ENCODE measurements at regions not wholly inside any gene's neighbourhood (a gene's known extent, or its start where the extent isn't known, plus 50 kb on each side); places are given as distances from the start of the nearest gene placed in this dataset.

DNA sequence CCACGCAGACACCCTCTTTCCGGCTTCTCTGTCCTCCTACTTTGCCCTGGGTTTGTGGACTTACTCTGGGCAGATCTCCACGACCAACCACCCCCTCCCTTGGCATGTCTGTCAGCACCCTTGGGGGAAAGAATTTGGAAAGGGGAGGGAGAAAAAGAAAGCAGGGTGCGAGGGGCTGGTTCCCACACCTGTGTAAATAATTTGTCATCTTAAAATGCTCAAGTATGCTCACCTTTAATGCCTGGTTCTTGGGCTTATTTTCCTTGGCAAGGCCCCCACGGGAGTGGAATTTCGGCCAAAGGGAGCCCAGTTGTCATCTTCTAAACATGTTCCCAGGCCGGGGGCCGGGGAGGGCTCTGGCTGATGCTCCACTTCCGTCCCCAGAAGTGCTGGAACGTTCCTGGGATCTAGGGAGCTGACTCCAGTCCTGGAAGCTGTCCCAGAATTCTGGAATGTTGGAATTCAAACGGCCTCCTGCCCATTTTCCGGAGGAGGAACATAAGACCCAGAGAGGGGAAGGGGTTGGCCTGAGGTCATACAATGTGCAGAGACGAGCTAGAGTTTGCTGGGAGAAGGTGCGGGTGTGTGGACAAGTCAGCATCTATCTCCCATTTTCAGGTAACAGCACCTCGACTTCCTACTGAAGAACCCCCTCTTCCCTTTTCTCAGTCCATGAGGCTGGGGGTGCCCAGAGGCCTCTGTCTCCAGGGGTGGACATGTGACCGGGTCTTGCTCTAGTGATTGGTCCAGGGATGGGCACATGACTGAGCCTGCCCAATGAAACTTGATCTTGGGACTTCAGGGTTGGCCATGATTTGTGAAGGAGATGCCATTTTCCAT, 122.3 kb downstream of the CEBPB start:
- no peak for DNase-seq (ENCODE audit: low read depth in 2 of 2)

DNA sequence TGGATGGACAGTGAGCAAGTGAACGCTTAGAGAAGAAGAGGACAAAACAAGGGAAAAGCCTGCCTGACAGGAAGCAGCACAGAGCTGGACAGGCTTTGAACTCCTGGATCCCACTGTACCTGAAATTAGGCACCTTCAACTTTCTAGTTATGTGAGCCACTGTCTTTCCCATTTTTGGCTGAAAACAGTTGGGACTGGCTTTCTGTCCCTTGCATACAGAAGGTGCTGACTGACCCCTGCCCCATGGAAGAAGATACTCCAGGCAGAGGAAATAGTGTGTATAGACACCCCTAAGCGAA, 122.8 kb downstream of the CEBPB start:
- DNase-seq (ENCODE audit: low read depth in 2 of 2), result no peak

DNA sequence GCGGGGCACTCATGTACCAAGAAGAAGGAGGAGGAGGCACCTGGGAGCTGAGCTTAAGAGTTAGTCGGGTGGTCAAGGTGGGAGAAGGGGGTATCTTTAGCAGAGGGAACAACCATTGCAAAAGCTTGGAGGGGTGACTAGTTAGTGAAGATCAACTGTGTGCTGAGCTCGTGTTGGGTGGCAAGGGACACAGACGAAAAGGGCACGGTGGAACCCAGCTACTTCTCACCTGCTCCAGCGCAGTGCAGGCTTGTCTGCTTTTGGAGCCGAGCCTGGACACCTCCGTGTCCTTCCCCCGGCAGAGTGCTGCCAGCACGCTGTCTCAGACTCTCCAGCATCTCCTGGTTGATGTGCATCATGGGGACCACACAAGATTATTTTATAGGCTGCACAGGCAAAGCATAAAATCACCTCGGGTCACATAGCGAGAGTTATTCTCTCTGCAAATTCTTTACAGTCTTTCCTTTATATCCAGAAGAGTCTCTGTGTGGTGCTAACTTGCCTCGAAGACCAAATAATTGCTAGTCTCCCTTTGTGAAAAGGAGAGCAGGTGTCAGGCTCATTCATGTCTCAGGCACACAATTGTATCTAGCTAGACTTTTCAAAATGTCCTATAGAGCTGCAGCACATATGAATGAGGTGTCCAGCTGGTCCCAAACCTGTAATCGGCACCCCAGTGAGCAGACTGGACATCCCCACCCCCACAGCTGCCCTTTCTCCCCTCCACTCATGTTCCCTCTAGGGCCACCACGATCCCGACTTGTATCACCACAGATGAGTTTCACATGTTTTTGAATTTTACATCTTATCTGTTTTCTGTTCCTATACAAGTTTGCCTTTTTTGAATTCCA, 123.4 kb downstream of the CEBPB start:
- DNase-seq (ENCODE audit: low read depth in 2 of 2), result no peak

DNA sequence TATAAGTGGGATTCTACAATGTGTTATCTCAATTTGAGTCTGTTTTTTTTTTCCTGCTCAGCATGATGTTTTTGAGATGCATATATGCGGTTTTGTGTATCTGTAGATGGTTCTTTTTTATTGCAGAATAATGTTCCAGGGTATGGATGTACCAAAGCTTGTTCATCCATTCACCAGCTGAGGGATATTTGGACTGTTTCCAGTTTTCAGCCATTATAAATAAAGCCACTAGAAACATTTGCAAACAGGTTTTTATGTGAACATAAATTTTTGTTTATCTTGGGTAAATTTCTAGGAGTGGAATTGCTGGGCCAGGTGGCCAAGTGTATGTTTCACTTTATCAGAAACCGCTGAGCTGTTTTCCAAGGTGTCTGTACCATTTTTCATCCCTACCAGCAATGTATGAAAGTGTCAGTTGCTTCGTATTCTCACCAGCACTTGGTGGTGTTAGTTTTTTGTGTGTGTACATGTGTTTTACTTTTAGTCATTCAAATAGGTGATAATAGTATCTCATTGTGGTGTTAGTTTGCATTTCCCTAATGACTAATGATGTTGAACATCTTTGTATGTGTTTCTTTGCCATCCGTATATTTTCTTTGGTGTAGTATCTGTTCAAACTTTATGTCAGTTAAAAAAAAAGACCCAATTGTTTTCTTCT, 124.2 kb downstream of the CEBPB start:
- no peak for DNase-seq (ENCODE audit: low read depth in 2 of 2)

DNA sequence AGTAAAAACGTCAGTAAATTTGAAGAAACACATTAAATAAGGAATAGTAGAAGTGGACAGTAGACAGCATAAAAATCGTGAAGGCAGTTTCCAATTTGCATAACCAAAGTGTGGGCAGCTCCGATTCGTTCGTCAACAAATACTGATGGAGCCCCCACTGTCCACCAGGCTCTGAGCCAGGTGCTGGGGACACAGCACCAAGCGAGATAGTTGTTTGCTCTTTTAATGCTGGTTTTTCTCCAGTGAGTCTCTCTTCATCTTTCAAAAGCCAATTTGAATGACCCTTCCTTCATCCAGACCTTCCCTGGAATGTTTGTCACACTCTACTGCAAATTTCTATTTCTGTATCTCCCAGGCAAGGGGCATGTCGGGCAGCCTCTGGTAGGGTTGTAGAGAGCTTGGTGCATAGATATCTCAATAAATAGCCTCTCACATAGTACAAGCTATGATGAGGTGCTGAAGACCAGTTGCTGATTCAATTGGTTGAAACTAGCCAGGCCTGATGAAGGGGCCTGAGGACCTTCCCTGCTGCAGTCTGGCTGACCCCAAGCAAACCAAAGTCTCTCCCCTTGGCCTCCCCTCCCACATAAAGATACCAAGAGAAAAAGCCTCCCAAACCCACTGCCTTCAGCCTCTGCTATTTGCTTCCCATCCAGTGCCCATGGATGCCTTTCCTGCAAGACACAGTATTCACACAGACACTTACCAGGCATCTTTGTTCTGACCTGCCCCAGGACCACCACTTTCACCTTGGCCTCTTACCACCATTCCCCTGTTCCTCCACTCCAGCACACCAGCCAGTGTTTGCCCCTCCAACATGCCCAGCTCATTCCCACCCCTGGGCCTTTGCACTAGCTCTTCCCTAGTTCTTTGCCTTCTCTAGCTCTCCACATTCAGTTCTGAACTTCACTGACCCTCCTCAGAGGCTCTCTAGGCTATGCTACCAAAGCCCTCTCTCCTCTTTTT, 125.2 kb downstream of the CEBPB start:
- no peak for DNase-seq (ENCODE audit: low read depth in 2 of 2)

DNA sequence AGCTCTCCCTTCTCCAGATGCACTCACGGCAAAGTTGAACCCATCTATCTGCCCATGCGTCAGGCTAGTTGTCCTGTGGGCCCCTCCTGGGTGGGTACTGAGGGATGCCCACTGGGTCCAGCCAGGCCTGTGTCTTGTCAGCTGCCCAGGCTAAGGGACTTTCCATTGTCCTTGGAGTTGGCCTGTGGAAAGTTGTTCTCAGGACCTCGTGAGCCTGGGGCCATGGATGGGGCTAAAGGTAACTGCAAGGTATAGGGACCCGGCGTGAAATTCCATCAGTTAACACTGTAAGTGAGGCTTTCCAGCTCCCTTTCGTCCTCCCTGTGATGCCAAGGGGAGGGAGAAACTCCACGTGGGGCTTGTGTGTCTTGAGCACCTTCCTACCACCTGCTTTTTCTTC, 126.5 kb downstream of the CEBPB start:
- no peak for DNase-seq (ENCODE audit: low read depth in 2 of 2)

DNA sequence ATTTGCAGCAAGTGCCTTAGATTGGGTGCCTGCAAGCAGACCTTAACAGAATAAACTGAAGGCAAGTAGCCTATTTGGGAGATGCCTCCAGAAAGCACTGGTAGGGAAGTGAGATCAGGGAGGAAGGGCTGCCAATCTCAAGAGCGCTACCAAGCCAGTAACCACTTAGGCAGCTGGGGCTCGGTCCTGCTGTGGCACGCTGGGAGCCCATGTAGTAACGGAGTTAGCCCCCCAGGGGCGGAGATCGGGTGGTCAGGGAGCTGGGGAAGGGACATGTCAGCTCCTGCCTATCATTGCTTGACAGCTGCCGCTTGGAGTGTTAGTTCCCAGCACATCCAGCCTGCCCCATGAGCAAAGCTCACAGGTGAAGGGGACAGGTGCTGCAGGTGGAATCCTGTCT, 127.0 kb downstream of the CEBPB start:
- DNase-seq (ENCODE audit: low read depth in 2 of 2), result no peak

DNA sequence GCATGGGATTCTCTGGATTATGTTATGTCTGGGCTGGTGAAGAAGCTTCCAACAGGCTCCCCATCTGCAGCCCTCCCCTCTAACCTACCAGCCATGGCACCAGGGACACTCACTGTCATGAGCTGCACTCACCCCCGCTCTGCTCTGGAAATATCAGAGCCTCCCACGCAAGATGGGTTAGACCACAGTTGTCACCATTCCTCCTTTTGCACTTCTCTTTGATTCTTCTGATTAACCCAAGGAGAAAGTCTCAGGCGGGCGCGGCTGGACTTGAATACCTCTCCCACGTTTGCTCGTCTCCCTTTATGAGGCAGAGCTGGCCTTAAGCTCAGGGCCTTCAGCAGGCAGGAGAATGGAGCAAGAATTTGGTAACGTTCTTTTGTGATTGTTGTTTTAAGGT, 128.1 kb downstream of the CEBPB start:
- no peak for DNase-seq (ENCODE audit: low read depth in 2 of 2)

DNA sequence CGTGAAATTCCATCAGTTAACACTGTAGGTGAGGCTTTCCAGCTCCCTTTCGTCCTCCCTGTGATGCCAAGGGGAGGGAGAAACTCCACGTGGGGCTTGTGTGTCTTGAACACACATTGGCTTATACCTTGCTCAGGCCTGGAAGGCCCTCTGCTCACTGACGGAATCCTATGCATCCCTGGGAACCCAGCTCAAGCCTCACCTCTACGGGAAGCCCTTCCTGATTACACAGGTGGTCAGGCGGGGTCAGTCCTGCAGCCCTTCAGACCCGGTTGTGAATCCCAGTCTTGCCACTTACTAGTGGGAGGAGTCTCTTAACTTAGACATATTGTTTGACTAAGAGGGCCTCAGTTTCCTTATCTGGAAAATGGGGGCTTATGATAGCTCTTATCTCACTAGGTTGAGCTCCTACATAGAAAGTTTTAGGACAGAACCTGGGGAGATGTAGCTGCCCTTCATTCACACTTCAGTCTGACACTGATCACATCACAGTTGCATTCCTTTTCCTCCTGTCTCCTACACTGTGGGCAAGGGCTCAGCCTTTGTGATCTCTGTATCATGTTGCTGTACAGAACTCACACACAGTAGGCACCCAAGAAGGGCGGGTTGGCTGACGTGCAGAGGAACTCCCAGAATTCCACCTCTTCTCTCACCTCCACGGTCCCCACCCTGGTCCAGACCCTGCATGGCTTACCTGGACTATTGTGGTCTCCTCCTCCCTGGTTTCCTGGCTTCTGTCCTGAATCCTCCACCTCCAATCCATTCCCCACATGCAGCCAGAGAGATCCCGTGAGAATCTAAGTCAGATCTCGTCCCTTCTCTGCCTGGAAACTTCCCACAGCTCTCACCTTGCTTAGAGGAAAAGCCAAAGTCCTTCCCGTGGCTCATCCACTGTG, 129.6 kb downstream of the CEBPB start:
- DNase-seq (ENCODE audit: low read depth in 2 of 2), result no peak

DNA sequence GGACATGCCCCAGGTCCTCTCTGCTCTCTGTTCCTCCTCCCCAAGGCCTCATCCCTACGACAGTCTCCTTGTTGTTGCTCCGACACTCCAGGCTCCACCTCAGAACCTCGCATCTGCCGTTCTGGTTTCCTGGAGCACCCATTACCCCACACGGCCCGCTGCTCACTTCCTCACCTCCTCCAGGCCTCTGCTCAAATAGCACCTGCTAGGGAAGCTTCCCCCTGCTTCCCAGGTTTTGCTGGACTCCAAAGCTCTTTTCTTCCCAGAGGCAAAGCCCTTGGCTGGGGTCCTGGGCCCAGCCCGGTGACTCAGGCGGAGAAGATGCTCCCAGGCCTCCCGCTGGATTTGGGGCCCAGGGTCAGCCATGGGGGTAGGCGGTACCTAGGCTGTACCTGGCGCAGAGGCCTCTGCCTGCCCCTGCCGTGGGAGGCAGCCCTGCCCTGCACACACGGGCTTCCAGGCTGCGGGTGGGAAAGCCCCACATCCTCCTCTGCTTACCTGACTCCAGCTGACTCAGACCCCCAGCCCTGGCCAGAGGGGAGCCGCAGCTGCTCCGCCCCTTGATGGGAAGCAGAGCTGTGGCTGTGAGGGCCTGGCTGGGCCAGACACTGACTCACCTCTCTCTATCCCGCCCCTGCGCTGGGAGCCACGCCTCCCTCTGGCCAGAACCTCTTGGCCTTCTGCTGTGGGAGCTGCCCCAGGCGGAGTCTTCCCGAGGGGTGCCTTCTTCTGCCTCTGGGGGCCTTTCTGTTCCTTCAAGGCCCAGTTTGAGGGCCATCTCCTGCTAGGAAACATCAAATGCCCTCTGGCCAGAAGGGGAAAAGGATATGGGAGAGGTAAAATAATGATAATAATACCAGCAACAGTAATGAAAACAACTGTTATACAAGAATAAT, 130.5 kb downstream of the CEBPB start:
- DNase-seq (ENCODE audit: low read depth in 2 of 2), result no peak

DNA sequence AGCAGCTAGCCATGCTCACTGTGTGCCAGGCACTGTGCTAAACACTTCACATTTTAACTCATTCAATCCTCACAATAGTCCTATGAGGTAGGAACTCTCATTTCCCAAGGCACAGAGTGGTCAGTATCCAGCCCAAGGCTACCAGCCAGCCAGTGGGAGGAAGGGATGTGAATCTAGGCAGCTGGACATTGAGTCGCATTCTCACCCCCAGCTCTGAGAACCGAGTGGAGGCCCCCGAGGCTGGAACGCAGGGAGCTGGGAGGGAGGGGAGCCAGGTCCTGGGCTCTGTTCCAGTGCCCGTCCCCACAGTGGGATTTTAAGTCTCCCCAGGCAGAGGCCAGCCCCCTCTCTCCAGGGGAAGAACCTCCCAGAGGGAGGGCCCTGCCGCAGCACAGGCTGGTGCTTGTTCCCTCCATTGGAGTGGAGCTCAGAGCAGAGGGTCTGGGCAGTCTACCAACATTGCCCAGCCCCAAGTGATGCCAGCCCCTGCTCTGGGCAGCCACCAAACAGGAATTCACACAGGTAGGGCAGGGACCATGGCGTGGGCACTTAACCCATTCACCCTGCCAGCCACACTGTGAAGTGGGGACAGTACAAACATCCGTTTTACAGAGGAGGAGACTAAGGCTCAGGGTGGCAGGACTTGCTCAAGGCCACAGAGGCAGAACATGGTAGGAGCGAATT, 131.3 kb downstream of the CEBPB start:
- DNase-seq (ENCODE audit: low read depth in 2 of 2), result no peak

DNA sequence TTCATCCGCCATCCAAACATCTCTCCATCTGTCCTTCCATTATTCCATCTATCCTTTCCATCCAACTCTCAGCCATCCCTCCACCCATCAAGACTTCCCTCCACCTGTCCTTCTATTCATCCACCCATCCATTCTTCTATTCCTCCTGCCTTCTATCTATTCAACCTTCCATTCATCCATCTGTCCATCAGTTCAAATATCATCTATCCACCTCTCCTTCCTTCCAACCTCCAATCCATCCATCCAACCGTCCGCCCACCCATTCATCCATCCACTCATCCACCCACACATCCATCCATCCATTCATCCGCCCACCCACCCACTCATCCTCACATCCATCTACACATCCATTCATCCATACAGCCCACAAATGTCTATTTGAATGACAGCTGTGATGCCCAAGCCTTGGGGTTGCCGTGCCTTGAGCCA, 132.1 kb downstream of the CEBPB start:
- no peak for DNase-seq (ENCODE audit: low read depth in 2 of 2)

DNA sequence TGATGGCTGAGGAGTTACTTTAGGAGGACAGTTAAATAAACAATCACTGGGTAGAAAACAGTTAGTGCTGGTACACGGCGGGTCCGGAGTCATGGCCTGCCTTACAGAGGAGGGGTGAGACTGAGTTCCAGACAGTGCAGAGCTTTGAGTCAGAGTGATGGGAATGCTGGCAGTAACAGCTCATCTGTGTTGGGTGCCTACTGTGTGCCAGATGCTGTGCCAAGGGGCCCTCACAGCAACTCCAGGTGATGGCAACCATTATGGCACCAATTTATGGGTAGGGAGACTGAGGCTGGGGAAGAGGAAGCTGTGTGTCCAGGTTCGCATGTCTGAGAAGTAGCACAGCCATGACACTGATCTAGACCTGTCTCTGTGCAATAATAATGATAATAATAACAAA, 132.6 kb downstream of the CEBPB start:
- no peak for DNase-seq (ENCODE audit: low read depth in 2 of 2)

DNA sequence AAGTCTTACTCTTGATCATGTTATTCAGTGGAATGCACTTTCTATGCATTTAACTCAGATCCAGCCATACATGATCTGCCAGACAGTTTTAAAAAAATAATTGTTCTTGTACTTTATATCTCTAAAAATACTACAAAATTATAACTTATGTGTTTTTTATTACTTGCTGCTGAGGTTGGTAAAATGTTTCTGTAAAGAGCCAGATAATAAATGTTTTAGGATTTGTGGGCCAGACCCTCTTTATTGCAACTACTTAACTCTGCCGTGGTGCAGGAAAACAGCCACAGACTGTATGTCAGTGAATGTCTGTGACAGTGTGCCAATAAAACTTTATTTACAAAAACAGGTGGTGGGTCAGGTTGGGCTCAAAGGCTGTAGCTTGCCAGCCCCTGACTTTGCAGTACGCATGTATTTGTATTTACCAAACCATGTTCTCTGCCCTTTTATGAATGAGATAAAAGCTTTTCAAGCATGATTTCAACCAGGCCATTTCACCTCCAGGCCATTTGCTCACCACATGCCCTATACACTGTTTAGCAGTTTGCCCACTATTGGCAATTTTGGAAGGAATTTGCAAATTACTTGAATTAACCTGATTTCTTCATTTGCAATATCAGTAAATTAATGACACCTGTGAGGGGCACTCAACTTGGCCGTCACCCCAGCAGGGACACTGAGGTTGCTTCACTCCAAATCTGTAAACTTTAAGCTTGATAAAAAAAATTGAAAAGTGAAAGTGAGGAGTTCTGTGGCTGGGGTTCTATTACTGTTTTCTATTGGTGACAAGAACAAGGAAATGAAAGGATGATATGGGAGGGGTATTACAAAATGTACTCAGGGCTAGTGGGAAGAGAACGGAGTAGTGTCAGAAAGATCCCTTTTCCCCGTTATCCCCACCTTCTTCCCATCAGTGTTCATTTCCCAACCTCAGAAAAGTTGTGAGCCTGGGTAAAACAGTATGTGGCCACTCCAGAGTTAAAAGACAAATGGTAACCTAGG, 133.4 kb downstream of the CEBPB start:
- no peak for DNase-seq (ENCODE audit: low read depth in 2 of 2)

DNA sequence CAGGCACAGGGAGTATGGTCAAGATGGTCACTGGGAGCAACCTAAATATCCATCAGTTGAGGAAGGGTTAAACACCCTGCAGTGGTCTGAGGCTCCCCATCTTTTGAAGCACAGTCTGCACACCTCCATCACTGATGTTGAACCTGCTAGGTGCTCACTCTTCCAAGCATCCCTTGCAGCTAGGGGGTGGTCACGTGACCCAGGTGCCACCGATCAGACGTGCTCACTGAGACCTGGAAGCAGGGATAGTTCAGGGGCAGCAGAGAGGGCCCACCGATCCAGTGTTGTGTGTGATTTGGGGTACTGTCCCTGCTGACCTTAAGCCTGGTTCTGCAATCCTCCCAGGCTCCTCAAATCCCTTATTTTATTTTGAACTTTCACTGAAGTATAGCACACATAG, 134.6 kb downstream of the CEBPB start:
- DNase-seq (ENCODE audit: low read depth in 2 of 2), result no peak

DNA sequence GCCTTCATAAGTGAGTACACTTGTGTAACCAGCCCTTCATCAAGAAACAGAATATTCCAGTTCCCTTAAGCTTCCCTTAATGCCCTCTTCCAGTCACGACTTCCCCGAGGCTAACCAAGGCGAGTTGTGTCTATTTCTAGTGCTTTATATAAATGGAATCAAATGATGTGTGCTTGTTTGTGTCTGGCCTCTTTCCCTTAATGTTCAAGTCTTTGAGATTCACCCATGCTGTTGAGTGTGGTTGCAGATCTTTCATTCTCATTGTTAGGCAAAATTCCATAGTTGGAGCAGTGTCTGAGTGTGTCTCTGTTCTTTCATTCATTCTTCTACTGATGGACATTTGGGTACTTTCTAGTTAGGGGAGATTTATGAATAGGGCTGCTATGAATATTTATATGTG, 135.0 kb downstream of the CEBPB start:
- DNase-seq (ENCODE audit: low read depth in 2 of 2), result no peak

DNA sequence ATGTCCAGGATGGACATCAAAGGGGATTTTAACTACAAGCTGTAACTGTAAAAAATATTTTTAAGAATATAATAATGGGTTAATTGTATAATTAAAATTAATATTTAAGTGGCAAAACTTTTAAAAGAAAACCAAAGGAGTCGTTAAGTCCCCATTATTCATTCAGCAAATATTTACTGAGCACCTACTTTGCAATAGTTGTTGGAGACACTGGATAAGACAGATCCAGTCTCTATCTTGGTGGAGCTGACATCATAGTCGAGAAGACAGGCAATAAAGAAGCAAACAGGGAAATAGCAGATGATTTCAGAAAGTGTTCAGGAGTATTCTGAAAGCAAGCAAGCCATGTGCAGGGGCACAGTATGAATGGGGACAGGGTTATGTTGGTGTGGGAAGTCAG, 137.0 kb downstream of the CEBPB start:
- DNase-seq (ENCODE audit: low read depth in 2 of 2), result no peak

All from stimulated activated CD8-positive, alpha-beta memory T cell treated with anti-CD3 and anti-CD28 coated beads, Interleukin-7, amount 100 ng/mL, for 4 hours (primary cell).